OCI-LY3 (cell line): ENCODE measurements at regions not wholly inside any gene's neighbourhood (a gene's known extent, or its start where the extent isn't known, plus 50 kb on each side); places are given as distances from the start of the nearest gene placed in this dataset.

Experiments
- H2AFZ ChIP-seq: fragments of 200-600, 300-600 bp; shearing (Covaris generic); 2 replicates; pipeline ENCODE4 v1.6.0; 2014; ENCODE audit warnings: antibody characterized with exemption, low read depth, low read length
- H3K27ac ChIP-seq: fragments of 200-600, 300-600 bp; sonication (generic); 2 replicates; pipeline ENCODE4 v1.5.1; 2014; ENCODE audit warnings: mild to moderate bottlenecking, low read length, moderate library complexity, mixed read lengths
- H3K27me3 ChIP-seq: fragments of 200-600, 300-600 bp; sonication (generic); 2 replicates; pipeline ENCODE4 v1.6.1; 2014; ENCODE audit warnings: low read depth, low read length, mixed read lengths
- H3K36me3 ChIP-seq: fragments of 200-600, 300-600 bp; sonication (generic); replicated peaks from 2 replicates; pipeline ENCODE3; 2014; ENCODE audit warnings: low read depth, low read length, mixed read lengths
- H3K4me1 ChIP-seq: fragments of 300-600, 200-600 bp; sonication (generic); 2 replicates; pipeline ENCODE4 v1.6.1; 2014; ENCODE audit warnings: low read length, mixed read lengths
- H3K4me2 ChIP-seq: fragments of 200-600, 300-600 bp; sonication (generic); 2 replicates; pipeline ENCODE4 v1.6.1; 2014; ENCODE audit warnings: low read length, mixed read lengths
- H3K4me3 ChIP-seq: fragments of 300-600, 200-600 bp; sonication (generic); 2 replicates; pipeline ENCODE4 v1.5.1; 2014; ENCODE audit warnings: antibody characterized with exemption, mild to moderate bottlenecking, low read length, moderate library complexity
- H3K79me2 ChIP-seq: fragments of 300-600, 200-600 bp; shearing (Covaris generic); 2 replicates; pipeline ENCODE4 v1.6.1; 2014; ENCODE audit warnings: mild to moderate bottlenecking, low read length, mixed read lengths
- H3K9ac ChIP-seq: fragments of 300-600, 200-600 bp; shearing (Covaris generic); 2 replicates; pipeline ENCODE4 v1.6.0; 2014; ENCODE audit warnings: mild to moderate bottlenecking, low read length, moderate library complexity
- H3K9me3 ChIP-seq: fragments of 200-600, 300-600 bp; shearing (Covaris generic); 2 replicates; pipeline ENCODE4 v1.6.1; 2014; ENCODE audit warnings: low read length, mixed read lengths; ENCODE audit not compliant: insufficient read depth
- H4K20me1 ChIP-seq: fragments of 200-600, 300-600 bp; sonication (generic); 2 replicates; pipeline ENCODE4 v1.6.1; 2016; ENCODE audit warnings: low read length, mixed read lengths; ENCODE audit not compliant: insufficient read depth
- EZH2phosphoT487 ChIP-seq: fragments of 200-600 bp; shearing (Covaris generic); IDR thresholded peaks from 2 replicates; pipeline ENCODE4 v1.6.1; 2018; ENCODE audit warnings: antibody characterized with exemption, mixed run types, low read depth
- TF ChIP-seq, protein P1 (sequence below): fragments of 200-600, 300-600 bp; sonication (generic); IDR thresholded peaks from 2 replicates; pipeline ENCODE4 v1.5.1; 2014; ENCODE audit warnings: antibody characterized with exemption, low read length, low read depth

DNA sequence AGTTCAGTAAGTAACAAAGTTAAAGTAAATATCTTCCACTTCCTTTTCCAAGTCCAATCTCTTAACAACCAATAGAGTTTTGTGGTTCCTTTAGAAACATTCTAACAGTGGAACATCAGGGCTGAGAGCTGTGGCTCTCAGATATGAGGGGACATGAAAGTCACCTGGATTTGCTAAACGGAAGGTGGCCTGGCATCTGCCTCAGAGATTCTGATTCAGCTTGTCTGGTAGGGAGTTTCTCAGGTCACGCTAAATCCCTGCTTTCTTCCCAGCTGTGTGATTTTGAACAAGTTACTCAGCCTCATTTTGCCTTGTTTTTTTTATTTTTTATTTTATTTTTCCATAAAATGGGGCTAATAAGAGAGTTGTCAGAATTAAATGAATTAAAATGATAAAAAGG lies 411.0 kb upstream of the CDH11 start:
- Histone ChIP-seq H3K27ac (no peak overlapping the region), H3K36me3 (no peaks in the 10 kb centered on the region), H3K27me3 (no peaks in the 10 kb centered on the region), H3K4me1 (no peaks in the 10 kb centered on the region), H3K9ac (no peak overlapping the region), H3K4me3 (no peak overlapping the region), H3K79me2 (no peaks in the 10 kb centered on the region), H4K20me1 (no peaks in the 10 kb centered on the region), H3K4me2 (no peak overlapping the region), H2AFZ (no peak overlapping the region), H3K9me3 (no peaks in the 10 kb centered on the region)
- no peak for TF ChIP-seq EZH2phosphoT487
- TF ChIP-seq, protein P1, sequence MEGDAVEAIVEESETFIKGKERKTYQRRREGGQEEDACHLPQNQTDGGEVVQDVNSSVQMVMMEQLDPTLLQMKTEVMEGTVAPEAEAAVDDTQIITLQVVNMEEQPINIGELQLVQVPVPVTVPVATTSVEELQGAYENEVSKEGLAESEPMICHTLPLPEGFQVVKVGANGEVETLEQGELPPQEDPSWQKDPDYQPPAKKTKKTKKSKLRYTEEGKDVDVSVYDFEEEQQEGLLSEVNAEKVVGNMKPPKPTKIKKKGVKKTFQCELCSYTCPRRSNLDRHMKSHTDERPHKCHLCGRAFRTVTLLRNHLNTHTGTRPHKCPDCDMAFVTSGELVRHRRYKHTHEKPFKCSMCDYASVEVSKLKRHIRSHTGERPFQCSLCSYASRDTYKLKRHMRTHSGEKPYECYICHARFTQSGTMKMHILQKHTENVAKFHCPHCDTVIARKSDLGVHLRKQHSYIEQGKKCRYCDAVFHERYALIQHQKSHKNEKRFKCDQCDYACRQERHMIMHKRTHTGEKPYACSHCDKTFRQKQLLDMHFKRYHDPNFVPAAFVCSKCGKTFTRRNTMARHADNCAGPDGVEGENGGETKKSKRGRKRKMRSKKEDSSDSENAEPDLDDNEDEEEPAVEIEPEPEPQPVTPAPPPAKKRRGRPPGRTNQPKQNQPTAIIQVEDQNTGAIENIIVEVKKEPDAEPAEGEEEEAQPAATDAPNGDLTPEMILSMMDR = no peak

DNA sequence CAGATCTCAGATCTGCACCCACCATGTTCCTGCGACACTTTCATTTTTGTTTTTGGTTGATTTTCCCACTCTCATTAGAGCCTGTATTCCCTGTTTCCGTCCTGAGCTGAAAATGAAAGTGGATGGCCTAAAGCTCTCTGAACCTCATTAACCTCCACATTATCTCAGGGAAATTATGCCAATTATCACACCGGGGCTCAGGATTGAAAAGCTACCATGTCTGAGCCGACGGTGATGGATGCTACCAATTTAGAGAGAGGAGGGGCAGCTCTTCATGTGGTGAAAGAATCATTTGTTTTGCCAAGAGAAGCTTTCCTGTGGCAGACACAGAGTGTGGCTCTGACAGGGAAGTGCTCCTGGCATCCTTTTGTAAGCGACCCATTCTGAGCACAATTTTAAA lies 410.4 kb upstream of the CDH11 start:
- no peaks in the 10 kb centered on the region for H3K27me3 ChIP-seq
- no peaks in the 10 kb centered on the region for H3K36me3 ChIP-seq
- H3K4me1 ChIP-seq = no peaks in the 10 kb centered on the region
- no peak overlapping the region for H2AFZ ChIP-seq
- no peaks in the 10 kb centered on the region for H3K79me2 ChIP-seq
- no peak overlapping the region for H3K9ac ChIP-seq
- no peak overlapping the region for H3K4me2 ChIP-seq
- no peak overlapping the region for H3K4me3 ChIP-seq
- H3K27ac ChIP-seq = no peak overlapping the region
- TF ChIP-seq EZH2phosphoT487 = no peak
- TF ChIP-seq, protein P1 = no peak
- H3K9me3 ChIP-seq = no peaks in the 10 kb centered on the region
- no peaks in the 10 kb centered on the region for H4K20me1 ChIP-seq

DNA sequence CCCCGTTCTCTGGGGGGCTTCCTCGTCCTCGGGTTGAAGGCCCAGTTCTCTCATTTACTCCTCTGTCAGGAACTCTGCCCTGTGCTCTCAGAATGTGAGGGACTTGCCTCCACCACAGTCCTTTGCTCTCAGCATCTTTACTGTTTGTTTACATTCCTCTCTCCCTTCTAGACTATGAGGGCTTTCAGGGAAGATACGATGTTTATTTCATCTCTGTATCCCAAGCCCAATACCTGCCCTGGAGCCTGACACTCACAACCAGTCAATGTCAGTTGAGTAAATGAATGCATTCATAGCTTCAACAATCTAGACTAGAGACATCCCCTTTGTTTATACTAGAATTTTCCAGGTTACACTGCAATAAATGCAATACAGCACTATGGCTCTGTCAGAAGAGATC lies 409.6 kb upstream of the CDH11 start:
- Histone ChIP-seq H3K27me3 (no peaks in the 10 kb centered on the region), H3K4me3 (no peak overlapping the region), H3K79me2 (no peaks in the 10 kb centered on the region), H3K4me2 (no peak overlapping the region), H3K27ac (no peak overlapping the region), H3K4me1 (no peaks in the 10 kb centered on the region), H3K9me3 (no peaks in the 10 kb centered on the region), H3K36me3 (no peaks in the 10 kb centered on the region), H3K9ac (no peak overlapping the region), H4K20me1 (no peaks in the 10 kb centered on the region), H2AFZ (no peak overlapping the region)
- TF ChIP-seq EZH2phosphoT487 = no peak
- TF ChIP-seq, protein P1 = no peak

DNA sequence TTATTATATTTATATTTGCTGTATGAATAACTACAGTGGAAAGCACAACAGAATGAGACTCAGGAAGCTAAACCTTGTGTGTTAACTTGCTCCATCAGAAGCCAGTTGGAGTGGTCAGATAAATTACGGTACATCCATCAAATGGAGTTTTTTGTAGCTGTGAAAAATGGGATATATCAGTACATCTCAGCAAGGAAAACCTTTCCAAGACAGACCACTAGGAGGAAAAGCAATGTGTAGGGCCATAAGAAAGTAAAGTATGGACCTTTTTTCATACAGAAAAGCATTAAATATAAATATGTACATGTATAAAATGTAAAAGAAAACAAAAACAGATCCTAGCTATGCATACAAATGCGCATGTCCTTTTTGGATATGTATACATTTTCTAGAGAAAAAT lies 403.8 kb upstream of the CDH11 start:
- H3K9me3 ChIP-seq = no peaks in the 10 kb centered on the region
- H3K27ac ChIP-seq = no peak overlapping the region
- H3K79me2 ChIP-seq = no peaks in the 10 kb centered on the region
- H3K4me3 ChIP-seq = no peak overlapping the region
- no peaks in the 10 kb centered on the region for H3K27me3 ChIP-seq
- H3K4me1 ChIP-seq = no peaks in the 10 kb centered on the region
- H2AFZ ChIP-seq = no peak overlapping the region
- H3K4me2 ChIP-seq = no peak overlapping the region
- H3K9ac ChIP-seq = no peak overlapping the region
- no peaks in the 10 kb centered on the region for H3K36me3 ChIP-seq
- TF ChIP-seq, protein P1 = no peak
- TF ChIP-seq EZH2phosphoT487 = no peak
- H4K20me1 ChIP-seq = no peaks in the 10 kb centered on the region
